ENCODE measurements at regions not wholly inside any gene's neighbourhood (a gene's known extent, or its start where the extent isn't known, plus 50 kb on each side); places are given as distances from the start of the nearest gene placed in this dataset.

GRCh38 chr12:107322063-107322462 lies 228.7 kb upstream of the CRY1 start:
- DNase-seq, result peak; percentile 86

- no peak for DNase-seq
Measured at GRCh38 chr12:107325075-107325608, 231.8 kb upstream of the CRY1 start.

GRCh38 chr12:107326237-107326636 lies 232.9 kb upstream of the CRY1 start:
- no peak for DNase-seq

- no peak for DNase-seq
Measured at GRCh38 chr12:107327651-107328182, 234.4 kb upstream of the CRY1 start.

GRCh38 chr12:107328442-107329133 lies 235.2 kb upstream of the CRY1 start:
- peak; percentile 94 for DNase-seq

GRCh38 chr12:107329569-107330324 lies 236.4 kb upstream of the CRY1 start:
- DNase-seq, result peak; percentile 91

- DNase-seq, result no peak
Measured at GRCh38 chr12:107330831-107331431, 237.6 kb upstream of the CRY1 start.

GRCh38 chr12:107331471-107331870 lies 238.1 kb upstream of the CRY1 start:
- DNase-seq, result no peak

GRCh38 chr12:107331912-107332311 lies 238.6 kb upstream of the CRY1 start:
- DNase-seq, result no peak

GRCh38 chr12:107332743-107333142 lies 239.4 kb upstream of the CRY1 start:
- no peak for DNase-seq

- no peak for DNase-seq
Measured at GRCh38 chr12:107335802-107336570, 242.6 kb upstream of the CRY1 start.

GRCh38 chr12:107336695-107337094 lies 243.3 kb upstream of the CRY1 start:
- no peak for DNase-seq

- peak; percentile 10 for DNase-seq
Measured at GRCh38 chr12:107337346-107338095, 244.2 kb upstream of the CRY1 start.

GRCh38 chr12:107339487-107339886 lies 246.1 kb upstream of the CRY1 start:
- no peak for DNase-seq

- no peak for DNase-seq
Measured at GRCh38 chr12:107339932-107340331, 246.6 kb upstream of the CRY1 start.

- no peak for DNase-seq
Measured at GRCh38 chr12:107340898-107341297, 247.5 kb upstream of the CRY1 start.

- DNase-seq, result no peak
Measured at GRCh38 chr12:107344035-107344808, 250.9 kb upstream of the CRY1 start.

GRCh38 chr12:107347261-107347660 lies 253.9 kb upstream of the CRY1 start:
- DNase-seq, result no peak

- no peak for DNase-seq
Measured at GRCh38 chr12:107349008-107349747, 255.8 kb upstream of the CRY1 start.

GRCh38 chr12:107349839-107350238 lies 256.5 kb upstream of the CRY1 start:
- no peak for DNase-seq
